DOHH2 (cell line): ENCODE measurements at regions not wholly inside any gene's neighbourhood (a gene's known extent, or its start where the extent isn't known, plus 50 kb on each side); places are given as distances from the start of the nearest gene placed in this dataset.

Source experiments
- H3F3A ChIP-seq: fragments of 200-600 bp; sonication (generic), shearing (Covaris generic); 2 replicates; pipeline ENCODE4 v1.6.0; 2016; ENCODE audit warnings: antibody characterized with exemption, mild to moderate bottlenecking; ENCODE audit not compliant: control insufficient read depth, insufficient read depth
- H3K27ac ChIP-seq: fragments of 200-600 bp; sonication (generic); 2 replicates; pipeline ENCODE4 v1.5.1; 2014; ENCODE audit warnings: low read depth, mild to moderate bottlenecking, low read length, moderate library complexity
- H3K27me3 ChIP-seq: fragments of 200-600 bp; sonication (generic); 2 replicates; pipeline ENCODE4 v1.6.1; 2014; ENCODE audit warnings: mild to moderate bottlenecking, low read length, mixed read lengths; ENCODE audit not compliant: control insufficient read depth
- H3K36me3 ChIP-seq: fragments of 200-600 bp; sonication (generic); 2 replicates; pipeline ENCODE4 v1.6.1; 2014; ENCODE audit warnings: mild to moderate bottlenecking, low read length, moderate library complexity, mixed read lengths; ENCODE audit not compliant: control insufficient read depth
- H3K4me1 ChIP-seq: fragments of 200-600 bp; sonication (generic); 2 replicates; pipeline ENCODE4 v1.6.1; 2014; ENCODE audit warnings: mild to moderate bottlenecking, low read length, mixed read lengths; ENCODE audit not compliant: control insufficient read depth
- H3K4me2 ChIP-seq: fragments of 200-600 bp; sonication (generic); 2 replicates; pipeline ENCODE4 v1.6.0; 2014; ENCODE audit warnings: mild to moderate bottlenecking, low read length, moderate library complexity
- H3K4me3 ChIP-seq: fragments of 200-600 bp; sonication (generic); 2 replicates; pipeline ENCODE4 v1.5.1; 2014; ENCODE audit warnings: mild to moderate bottlenecking, low read length, mixed read lengths
- H3K79me2 ChIP-seq: fragments of 200-600 bp; sonication (generic); 2 replicates; pipeline ENCODE4 v1.6.1; 2014; ENCODE audit warnings: mild to moderate bottlenecking, low read length, mixed read lengths; ENCODE audit not compliant: control insufficient read depth
- H3K9me2 ChIP-seq: fragments of 200-600 bp; sonication (generic); replicated peaks from 2 replicates; pipeline ENCODE4 v1.6.1; 2014; ENCODE audit warnings: mild to moderate bottlenecking, low read length, mixed read lengths; ENCODE audit not compliant: control insufficient read depth
- H3K9me3 ChIP-seq: fragments of 200-600 bp; sonication (generic); 2 replicates; pipeline ENCODE4 v1.6.1; 2014; ENCODE audit warnings: antibody characterized with exemption, low read length, mixed read lengths; ENCODE audit not compliant: control insufficient read depth, insufficient read depth
- H4K20me1 ChIP-seq: fragments of 200-600 bp; sonication (generic); 2 replicates; pipeline ENCODE4 v1.6.0; 2014; ENCODE audit warnings: low read depth, mild to moderate bottlenecking, antibody characterized with exemption, low read length, moderate library complexity; ENCODE audit not compliant: control insufficient read depth, insufficient read depth
- EZH2phosphoT487 ChIP-seq: fragments of 200-600 bp; sonication (generic); IDR thresholded peaks from 2 replicates; pipeline ENCODE4 v1.6.1; 2017; ENCODE audit warnings: borderline replicate concordance, mild to moderate bottlenecking, antibody characterized with exemption, low read length, moderate library complexity, mixed read lengths
- TF ChIP-seq, protein P1 (sequence below): fragments of 200-600 bp; sonication (generic); IDR thresholded peaks from one replicate; pipeline ENCODE4 v1.5.1; 2014; ENCODE audit warnings: antibody characterized with exemption, mild to moderate bottlenecking, low read depth, low read length; ENCODE audit not compliant: poor library complexity, severe bottlenecking

- Histone ChIP-seq H3K79me2 (no peaks in the 10 kb centered on the region), H3K27me3 (no peaks in the 10 kb centered on the region), H3K4me1 (no peaks in the 10 kb centered on the region), H3K36me3 (no peaks in the 10 kb centered on the region), H3F3A (no peaks in the 10 kb centered on the region), H4K20me1 (no peaks in the 10 kb centered on the region), H3K4me3 (no peak overlapping the region), H3K9me2 (no peaks in the 10 kb centered on the region), H3K9me3 (no peaks in the 10 kb centered on the region), H3K27ac (no peak overlapping the region), H3K4me2 (no peak overlapping the region)
- no peak for TF ChIP-seq EZH2phosphoT487
- TF ChIP-seq, protein P1, sequence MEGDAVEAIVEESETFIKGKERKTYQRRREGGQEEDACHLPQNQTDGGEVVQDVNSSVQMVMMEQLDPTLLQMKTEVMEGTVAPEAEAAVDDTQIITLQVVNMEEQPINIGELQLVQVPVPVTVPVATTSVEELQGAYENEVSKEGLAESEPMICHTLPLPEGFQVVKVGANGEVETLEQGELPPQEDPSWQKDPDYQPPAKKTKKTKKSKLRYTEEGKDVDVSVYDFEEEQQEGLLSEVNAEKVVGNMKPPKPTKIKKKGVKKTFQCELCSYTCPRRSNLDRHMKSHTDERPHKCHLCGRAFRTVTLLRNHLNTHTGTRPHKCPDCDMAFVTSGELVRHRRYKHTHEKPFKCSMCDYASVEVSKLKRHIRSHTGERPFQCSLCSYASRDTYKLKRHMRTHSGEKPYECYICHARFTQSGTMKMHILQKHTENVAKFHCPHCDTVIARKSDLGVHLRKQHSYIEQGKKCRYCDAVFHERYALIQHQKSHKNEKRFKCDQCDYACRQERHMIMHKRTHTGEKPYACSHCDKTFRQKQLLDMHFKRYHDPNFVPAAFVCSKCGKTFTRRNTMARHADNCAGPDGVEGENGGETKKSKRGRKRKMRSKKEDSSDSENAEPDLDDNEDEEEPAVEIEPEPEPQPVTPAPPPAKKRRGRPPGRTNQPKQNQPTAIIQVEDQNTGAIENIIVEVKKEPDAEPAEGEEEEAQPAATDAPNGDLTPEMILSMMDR, result no peak
Observed at GRCh38 chr4:167359711-167360110, 125.4 kb upstream of the SPOCK3 start.

DNA sequence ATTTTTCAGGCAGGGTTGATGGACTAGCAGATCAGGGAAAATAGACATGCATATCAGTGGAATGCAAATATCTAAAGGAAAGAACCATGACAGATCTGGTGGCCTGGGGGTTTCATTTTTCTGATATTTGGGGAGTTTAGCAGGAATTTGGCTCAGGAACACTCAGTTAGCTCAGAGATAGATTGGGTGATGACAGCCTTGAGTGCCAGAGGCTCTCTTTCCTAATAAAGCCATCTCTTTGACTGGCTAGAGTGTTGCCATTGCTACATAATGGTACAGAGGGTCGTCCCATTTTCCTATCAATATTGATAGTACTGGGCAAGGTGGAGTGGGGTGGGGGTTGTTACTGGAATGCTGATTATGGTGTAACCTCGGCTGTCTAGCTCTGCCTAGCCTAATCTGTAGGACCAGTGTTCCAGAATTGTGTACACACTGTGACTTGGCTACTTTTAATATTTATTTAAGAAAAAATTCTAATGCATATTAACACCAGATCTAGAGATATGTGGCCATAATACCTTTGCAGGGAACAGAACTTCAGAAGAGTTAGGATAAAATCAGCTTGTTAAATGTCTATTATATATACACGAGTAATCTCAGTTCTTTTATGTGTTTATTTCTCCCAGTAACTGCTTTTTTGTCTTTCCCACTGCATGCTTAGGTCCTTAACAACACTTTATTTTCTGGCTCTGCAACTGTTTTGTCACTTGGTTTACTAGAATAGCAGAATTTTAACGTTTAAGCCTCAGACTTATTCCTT is 145.0 kb upstream of the SPOCK3 start:
- H3K4me3 ChIP-seq, result no peak overlapping the region
- H3K79me2 ChIP-seq, result no peaks in the 10 kb centered on the region
- H3K9me2 ChIP-seq, result no peaks in the 10 kb centered on the region
- H3K36me3 ChIP-seq, result no peaks in the 10 kb centered on the region
- no peak overlapping the region for H3K4me2 ChIP-seq
- H4K20me1 ChIP-seq, result no peaks in the 10 kb centered on the region
- H3K9me3 ChIP-seq, result no peaks in the 10 kb centered on the region
- TF ChIP-seq, protein P1, result no peak
- TF ChIP-seq EZH2phosphoT487, result no peak
- no peaks in the 10 kb centered on the region for H3F3A ChIP-seq
- no peak overlapping the region for H3K27ac ChIP-seq
- H3K4me1 ChIP-seq, result no peaks in the 10 kb centered on the region
- H3K27me3 ChIP-seq, result no peaks in the 10 kb centered on the region

DNA sequence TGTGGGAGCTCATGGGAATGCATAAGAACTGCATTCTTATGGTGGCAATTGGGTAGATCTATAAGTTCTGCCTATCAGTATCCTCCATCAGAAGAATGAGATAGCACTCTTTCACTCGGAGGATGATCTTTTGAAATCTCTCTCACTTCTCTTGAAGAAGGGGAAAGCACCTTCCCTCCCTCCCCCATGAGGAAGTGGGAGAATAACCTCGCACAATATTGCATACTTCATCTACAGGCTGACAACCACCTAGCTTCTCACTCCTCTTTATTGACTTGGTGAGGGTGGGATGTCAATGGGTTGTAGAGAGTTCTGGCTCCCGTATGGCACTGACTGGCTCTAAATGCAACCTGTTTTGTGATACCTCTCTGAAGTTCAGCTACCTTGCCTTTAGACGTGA is 146.7 kb upstream of the SPOCK3 start:
- H3F3A ChIP-seq, result no peaks in the 10 kb centered on the region
- H3K4me2 ChIP-seq, result no peak overlapping the region

More for the DNA sequence above, 146.7 kb upstream of the SPOCK3 start:
- TF ChIP-seq, protein P1, result no peak
- TF ChIP-seq EZH2phosphoT487, result no peak
- Histone ChIP-seq H3K4me3 (no peak overlapping the region), H4K20me1 (no peaks in the 10 kb centered on the region), H3K4me1 (no peaks in the 10 kb centered on the region), H3K79me2 (no peaks in the 10 kb centered on the region), H3K9me3 (no peaks in the 10 kb centered on the region), H3K9me2 (no peaks in the 10 kb centered on the region), H3K27ac (no peak overlapping the region), H3K27me3 (no peaks in the 10 kb centered on the region), H3K36me3 (no peaks in the 10 kb centered on the region)
